Ovary (tissue), 3 donors: ENCODE measurements at regions not wholly inside any gene's neighbourhood (a gene's known extent, or its start where the extent isn't known, plus 50 kb on each side); places are given as distances from the start of the nearest gene placed in this dataset.

Experiments used
- CTCF ChIP-seq, 3 donors: fragments of 450-650 bp in 2 of 3; fragments of 200-600 bp in 1 of 3; IDR thresholded peaks; one replicate each; pipeline versions ENCODE4 v1.5.1 to v1.8.0; 2016 to 2022; ENCODE audit warnings: antibody characterized with exemption in 3 of 3, mild to moderate bottlenecking in 1 of 3
- EP300 ChIP-seq: sonication (generic); formaldehyde crosslinking; IDR thresholded peaks from one replicate; pipeline ENCODE4 v1.6.1; 2017; ENCODE audit warnings: antibody characterized with exemption
- POLR2A ChIP-seq: fragments of 450-650 bp; IDR thresholded peaks from one replicate; pipeline ENCODE4 v1.6.1; 2017; ENCODE audit warnings: antibody characterized with exemption, mild to moderate bottlenecking, moderate library complexity
- donor health status: DM: no; HTN: no; CAD: no.

GRCh38 chr9:135326141-135326540 lies 153.4 kb upstream of the PPP1R26 start:
- TF ChIP-seq CTCF (IDR thresholded peaks at IDR 0.05) (no peak), POLR2A (no peak), EP300 (no peak)
